HG02642 (cell line): ENCODE measurements at regions not wholly inside any gene's neighbourhood (a gene's known extent, or its start where the extent isn't known, plus 50 kb on each side); places are given as distances from the start of the nearest gene placed in this dataset.

ENCODE experiments used
- ATAC-seq: cut with Tn5 transposase; IDR thresholded peaks from one replicate; pipeline ENCODE4 v1.9.1; 2021; ENCODE audit warnings: mild to moderate bottlenecking; ENCODE audit not compliant: unreplicated experiment, poor library complexity

DNA sequence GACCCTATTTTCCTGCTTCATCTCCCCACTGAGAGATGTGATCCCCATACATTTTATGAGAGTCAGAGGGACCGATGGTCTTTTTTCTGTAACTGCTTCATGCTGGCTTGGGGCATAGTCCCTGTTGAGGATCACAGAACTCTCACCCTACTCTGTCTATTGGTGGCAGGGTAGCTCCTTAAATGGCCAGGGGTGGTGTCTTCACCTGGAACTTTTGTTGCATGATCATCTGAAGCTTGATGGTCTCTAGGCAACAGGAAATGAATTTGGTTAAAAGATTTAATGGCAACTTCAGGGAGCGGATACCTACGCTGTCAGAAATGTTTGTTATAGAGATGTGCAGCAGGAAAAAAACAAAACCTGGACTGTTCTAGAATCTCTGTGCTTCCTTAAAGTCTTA, 87.0 kb upstream of the GLIS3 start:
- ATAC-seq: peak; percentile 56

DNA sequence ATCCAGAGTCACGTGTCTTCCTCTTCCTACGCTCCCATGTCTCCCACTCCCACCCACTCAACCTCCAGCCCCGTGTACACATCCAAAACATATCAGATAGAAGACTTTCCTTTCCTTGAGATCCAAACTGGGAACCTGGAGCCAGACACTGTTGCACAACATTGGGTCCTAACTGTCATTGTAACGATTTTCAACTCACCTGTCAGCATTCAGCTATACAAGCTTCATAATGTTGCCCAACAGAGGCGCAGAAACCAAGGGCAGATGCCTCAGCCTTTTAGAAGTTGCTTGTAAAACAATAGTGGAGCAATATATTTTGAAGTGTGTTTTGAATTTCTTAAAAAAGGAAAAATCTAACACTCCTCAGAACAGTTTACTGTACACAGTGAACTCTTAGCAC, 84.9 kb upstream of the GLIS3 start:
- ATAC-seq: no peak

DNA sequence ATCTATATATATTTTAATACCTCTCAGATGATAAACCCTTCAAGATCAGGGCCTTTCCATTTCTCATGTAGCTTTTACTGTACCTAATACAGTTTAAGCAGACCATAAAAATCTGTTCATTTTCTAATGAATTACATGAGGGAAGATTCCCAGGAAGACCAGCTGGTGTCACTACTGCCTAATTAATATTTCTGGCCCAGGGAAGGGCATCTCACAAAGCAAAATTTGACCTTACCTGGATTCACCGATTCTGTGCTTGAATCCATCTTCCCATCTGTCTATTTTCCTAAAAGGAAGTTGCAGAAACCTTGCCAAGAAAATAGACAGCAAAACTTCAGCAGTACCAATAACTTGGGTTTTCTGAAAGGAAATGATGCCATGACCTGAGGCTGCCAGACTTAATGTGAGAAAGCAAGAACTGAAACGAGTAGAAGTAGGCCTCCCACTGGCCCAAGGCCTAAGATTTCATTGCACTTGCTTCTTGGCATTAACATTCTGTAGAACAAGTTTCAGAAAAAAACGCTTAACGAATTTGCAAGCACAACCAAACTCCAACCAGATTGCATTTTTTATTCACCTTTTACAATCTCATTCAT, 83.0 kb upstream of the GLIS3 start:
- ATAC-seq: no peak

DNA sequence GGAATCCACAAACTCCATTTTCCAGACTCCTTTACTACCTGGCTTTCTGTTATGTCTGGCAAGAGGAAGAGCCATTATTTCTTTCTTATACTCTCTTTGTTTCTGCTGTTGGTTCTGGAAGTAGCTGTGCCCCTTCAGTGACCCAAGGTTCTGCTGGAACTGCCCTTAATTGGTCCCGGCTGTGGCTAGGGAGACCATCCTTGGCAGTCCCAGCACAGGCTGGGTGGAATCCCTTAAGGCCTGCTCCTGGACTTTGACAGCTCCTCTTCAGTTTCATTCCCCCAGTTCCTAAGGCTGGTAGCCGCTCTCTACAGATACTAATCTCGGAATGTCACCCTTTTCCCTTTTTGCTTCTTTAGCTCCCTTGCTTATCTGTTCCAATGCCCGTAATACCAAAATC, 81.9 kb upstream of the GLIS3 start:
- no peak for ATAC-seq

DNA sequence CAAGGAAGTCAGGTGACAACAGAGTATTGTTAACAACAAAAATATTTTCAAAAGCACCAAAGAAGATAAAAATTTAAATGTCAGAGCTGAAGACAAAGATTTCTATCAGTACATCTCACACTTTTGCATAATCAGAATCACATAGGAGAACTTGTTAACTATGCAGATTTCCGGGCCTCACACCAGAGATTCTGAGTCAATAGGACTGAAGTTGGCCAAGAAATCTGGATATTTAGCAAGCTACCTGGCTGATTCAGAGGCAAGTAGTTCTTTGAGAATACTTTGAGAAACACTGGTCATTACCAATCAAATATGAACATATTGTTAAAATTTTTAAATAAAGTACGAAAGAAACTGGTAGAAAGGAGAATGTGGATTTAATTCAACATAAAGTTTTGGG, 80.5 kb upstream of the GLIS3 start:
- ATAC-seq: no peak

DNA sequence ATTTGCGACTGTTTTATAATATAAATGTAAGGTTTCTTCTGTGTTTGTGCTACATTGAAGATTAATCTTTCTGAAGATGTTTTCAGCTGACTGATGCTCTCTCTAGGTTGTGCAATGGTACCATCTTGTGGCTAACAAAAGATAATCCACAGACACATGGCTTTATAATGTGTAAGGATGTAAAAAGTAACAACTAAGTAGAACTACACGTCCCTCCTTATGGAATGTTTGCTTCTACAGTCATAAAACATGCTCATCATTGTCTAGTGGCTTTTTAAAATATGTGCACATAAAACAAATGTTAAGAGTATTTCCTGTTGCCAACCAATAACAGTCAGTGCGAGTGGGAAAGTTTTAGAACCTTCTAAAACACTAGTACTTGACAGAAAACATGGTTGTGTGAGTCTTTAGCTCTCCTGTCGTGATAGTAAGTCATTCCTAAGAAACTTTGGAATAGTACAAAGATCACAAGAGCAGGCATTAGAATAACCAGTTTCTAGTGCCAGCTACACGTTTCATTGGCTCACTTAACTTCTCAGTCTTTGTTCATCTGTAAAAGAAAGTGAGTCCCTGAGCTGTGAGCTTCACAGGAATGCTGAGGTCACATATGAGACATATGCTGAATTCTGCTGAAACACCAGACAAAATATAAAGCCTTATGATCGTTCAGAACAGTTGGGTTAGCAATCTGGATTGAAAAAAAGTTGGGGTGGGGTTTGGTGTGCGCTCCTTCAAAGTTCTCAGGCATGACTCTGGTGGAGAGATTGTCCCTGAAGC, 75.7 kb upstream of the GLIS3 start:
- ATAC-seq: no peak

DNA sequence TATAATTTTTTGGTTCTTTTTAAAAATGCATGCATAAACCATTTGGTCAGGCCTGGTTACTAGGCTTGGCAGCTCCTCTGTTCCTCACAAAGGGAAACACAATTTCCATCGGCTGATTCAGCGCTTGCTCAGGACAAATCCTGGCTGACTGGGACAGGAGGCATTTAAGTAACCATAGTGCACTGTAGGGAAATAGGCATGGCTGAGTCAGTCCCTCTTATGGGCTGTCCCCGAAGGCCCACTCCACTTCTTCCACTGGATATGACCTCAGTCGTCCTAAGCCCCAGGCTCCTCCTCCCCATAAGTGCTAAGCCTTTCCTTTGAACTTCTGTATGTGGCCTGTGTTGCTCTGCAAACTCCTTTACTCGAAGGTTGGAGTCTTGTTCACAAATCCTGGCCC, 71.2 kb upstream of the GLIS3 start:
- ATAC-seq: no peak

DNA sequence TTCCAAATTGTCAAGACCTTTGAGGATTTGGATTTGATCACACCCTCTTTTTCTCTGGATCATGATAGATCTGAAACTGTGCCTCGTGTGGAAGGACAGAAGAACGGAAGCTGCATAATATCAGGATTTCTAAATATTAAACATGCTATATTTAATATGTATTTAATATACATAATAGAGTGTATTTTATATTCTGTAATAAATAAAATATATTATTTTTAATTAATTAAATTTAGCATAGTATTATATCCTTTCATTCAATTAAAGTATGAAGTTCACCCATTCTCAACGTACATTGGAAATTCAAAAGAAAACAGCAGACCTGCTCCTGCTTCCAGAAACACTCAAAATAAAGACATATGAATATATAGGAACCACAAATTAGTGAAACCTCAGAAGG, 70.6 kb upstream of the GLIS3 start:
- no peak for ATAC-seq

DNA sequence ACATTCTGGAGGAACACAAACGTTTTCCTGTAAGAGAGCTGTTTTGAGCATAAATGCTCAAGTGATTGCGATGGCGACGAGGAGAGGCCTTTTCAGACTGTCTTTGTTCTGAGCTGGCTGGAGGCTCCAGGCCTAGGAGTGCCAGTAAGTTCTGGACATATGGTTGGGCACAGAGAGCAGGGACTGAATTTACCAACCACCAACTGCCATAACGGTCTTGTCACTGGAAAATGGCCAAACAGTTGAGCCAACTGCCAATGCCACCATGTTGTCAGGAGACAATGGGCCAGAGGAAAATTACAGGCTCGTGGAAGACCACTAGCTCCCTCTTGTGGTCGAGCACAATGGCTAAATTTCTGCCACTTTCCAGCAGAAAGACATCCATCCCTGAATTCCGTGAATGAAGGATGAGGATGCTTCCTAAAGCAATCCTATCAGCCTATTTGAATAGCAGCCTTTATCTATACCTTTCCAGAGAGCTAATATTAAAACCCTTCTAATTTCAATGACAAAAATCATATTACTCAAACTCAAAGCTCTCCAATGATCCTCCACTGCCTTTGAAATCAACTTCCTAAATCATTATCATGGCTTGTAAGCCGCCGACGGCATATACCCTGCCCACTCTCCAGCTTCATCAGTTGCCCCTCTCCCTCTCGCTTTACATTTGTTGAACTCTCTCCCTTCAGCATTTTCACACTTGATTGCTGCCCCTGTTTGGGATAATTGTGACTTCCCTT, 66.9 kb upstream of the GLIS3 start:
- no peak for ATAC-seq

DNA sequence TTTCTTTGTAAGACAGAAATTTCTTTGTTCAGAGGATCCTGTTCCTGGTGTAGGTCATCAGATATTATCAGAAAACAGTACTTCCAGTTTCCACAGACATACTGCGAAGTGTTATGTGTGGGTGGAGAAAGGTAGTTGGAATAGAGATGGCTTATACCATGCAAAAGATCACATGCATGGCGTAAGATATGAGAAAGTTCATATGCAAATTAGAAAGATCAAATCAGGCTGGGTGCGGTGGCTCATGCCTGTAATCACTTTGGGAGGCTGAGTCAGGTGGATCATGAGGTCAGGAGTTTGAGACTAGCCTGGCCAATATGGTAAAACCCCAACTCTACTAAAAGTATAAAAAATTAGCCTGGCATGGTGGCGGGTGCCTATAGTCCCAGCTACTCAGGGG, 65.2 kb upstream of the GLIS3 start:
- ATAC-seq: no peak

DNA sequence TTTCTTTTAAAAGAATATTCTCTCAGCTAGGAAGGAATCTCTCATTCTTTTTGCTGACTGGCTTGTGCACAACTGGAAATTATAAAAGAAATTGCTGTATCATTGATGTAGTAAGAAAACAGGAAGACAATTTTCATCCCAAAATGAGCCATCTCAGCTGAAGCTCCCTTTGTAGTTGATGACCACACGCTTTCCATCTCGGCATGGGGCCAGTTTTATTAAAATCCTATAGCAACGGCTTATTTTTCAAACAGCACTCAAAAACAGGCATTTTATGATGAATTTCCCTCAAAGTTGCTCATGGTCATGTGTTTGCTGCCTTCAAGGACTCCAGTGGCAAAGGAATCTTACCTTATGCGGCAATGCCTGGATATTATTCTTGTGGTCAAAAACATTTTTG, 62.4 kb upstream of the GLIS3 start:
- no peak for ATAC-seq

DNA sequence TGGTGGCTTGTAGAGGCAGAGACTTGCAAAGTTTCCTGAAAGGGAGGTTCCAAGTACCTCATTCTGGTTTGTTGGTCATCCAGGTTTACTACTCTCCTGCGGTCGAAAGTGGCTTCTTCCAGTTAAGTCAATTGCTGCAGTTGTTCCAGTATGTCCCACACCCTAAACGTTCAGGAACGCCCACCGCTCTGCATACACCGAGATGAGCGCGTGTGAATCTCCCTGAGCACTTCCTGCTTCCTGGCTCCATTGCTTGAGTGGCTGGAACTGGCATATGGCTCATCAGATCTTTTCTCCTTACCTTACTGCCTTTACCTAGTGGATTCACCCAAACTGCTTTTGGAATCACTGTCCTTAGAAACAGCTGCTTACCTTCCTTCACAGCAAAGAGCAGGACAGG, 59.1 kb upstream of the GLIS3 start:
- no peak for ATAC-seq

DNA sequence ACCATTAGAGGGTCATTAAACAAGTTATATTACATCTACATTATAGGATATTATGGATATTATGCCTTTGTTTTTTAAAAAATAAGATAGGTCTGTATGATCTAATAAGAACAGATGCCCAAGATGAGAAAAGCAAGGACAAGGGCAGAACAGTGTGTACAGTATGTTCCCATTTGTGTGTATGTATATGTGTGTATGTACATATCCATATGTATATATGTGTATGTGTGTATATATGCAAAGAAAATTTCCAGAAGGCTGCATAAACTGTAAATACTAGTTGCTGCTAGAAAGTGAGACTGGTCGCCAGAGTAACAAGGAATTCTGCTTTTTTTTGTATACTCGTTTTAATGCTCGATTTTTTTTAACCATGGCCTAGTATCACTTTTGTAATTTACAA, 58.1 kb upstream of the GLIS3 start:
- ATAC-seq: no peak

DNA sequence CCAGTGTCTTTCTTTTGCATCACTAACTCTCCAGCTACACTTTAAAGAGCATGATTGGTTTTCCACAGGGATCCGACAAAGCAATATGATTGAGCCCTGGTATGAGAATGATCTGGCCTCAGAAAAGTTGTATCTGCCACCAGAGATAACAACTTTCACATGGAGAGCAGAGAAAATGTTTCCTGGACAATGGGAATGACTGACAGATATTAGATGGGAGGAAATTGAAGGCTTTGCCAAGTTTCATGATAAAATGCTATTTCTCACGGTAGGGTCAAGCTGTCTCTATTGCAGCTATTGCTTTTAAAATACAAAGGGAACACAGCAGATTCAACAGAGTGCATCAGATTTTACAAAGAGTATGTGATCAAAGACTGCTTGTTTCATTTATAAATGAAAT, 56.4 kb upstream of the GLIS3 start:
- no peak for ATAC-seq

DNA sequence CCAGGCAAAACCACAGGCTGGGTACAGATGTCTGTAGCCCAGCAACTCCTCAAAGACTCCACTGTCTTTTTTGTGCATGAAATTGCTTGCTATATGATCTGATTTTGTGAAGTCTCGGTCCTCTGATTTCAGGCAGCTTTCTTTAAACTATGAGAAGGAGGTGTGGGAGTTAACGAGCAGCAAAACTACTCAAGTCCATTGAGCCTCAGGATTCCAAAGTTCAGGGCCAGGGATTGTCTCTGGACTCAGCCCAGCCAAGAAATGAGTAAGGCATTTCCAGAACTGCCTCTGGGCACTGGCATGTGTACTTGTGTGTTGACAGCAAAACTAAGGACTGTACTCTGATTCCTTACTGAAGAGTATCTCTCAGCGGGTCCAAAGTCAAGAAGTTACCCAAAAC, 53.4 kb upstream of the GLIS3 start:
- ATAC-seq: no peak

DNA sequence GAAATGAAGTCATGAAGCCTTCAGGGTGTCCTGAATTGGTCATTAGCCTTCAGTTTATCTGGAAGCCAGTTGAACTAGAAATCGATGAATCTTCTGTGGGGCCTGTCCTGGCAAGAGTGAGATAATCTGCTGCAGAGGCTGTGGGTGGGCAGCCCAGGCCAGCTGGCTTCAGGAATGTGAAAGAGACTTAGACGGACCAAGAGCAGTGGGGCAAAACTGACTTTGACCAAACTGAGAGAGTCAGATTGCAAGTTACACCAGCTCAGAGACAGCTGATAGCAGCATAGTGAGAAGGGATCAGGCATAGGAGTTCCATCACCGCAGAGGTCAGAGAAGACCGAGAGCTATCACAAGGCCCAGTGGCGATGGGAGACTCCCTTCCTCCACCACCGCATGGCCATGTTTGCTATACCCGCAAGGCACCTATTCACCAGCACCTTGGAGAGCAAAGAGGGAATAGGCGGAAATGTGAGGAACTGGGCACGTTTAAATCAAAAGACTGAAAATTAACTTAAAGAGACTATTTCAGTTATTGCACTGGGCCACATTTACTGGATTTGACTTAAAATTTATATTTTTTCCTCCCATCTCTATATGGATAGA, 50.0 kb upstream of the GLIS3 start:
- no peak for ATAC-seq
